ENCODE measurements at regions not wholly inside any gene's neighbourhood (a gene's known extent, or its start where the extent isn't known, plus 50 kb on each side); places are given as distances from the start of the nearest gene placed in this dataset.
"Not testable (repeated sequence)": the region's sequence is repeated elsewhere in the genome, so short reads cannot be mapped to it uniquely, and the experiment has no call there.

- no peak for DNase-seq
Measured at GRCh38 chr7:119643558-119643957, 629.4 kb upstream of the KCND2 start.

- no peak for DNase-seq
Measured at GRCh38 chr7:119647286-119647685, 625.7 kb upstream of the KCND2 start.

DNA sequence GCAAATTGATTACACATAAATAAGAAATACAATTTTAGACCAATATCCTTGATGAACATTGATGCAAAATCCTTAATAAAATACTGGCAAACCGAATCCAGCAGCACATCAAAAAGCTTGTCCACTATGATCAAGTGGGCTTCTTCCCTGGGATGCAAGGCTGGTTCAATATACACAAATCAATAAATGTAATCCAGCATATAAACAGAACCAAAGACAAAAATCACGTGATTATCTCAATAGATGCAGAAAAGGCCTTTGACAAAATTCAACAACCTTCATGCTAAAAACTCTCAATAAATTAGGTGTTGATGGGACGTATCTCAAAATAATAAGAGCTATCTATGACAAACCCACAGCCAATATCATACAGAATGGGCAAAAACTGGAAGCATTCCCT, 624.2 kb upstream of the KCND2 start:
- not testable (repeated sequence) for DNase-seq

DNA sequence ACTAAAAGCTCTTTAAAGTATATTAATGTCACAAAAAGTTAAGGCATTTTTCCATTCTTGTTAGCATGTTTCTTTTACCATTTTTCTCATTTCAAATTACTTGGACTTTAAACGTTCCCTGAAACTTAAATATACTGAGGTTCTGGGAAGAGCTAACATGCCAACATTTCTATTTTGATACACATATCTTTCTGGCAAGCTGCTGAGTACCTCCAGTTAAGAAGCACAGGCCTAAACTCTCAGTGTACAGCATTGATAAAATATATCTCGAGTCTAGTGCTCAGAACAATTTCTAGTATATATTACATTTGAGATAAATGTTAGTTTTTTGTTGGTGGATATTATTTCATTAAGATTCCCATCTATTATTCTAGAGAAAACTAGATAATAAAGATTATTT, 612.9 kb upstream of the KCND2 start:
- DNase-seq = no peak

GRCh38 chr7:119664601-119665000, 608.4 kb upstream of the KCND2 start:
- no peak for DNase-seq

DNA sequence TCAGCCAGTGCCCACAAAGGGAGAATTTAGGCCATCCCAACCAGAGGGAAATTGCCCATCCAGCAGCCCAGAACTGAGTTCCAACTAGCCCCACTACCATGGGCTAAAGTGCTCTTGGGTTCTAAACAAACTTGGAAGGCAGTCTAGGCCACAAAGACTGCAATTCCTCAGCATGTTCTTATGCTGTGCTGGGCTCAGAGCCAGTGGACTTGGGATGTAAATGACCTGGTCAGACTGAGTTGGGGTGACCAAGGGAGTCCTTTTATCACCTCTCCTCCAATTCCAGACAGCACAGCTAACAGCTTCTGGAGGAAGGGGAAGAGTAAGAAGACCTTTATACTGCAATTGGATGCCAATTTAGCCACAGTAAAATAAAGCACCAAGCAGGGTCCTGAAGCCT, 607.2 kb upstream of the KCND2 start:
- DNase-seq = no peak

GRCh38 chr7:119681336-119681735, 591.6 kb upstream of the KCND2 start:
- DNase-seq = no peak

DNA sequence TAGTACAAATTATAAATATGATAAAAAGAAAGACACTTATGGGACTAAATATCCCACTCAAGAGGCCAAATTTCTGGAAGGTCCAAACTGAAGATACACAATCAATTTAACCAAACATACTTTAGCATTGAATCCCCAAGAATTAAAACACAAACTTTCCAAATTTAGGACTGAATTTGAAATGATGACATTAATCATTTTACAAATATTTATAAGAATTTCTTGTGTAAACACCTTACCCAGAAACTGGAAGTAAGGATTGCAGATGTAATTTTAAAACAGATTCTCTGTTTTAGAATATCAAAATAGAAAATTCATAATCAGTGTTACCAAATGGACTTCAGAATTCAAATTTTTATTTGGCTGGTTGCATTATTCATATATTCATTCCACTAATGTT, 588.2 kb upstream of the KCND2 start:
- DNase-seq = no peak

DNA sequence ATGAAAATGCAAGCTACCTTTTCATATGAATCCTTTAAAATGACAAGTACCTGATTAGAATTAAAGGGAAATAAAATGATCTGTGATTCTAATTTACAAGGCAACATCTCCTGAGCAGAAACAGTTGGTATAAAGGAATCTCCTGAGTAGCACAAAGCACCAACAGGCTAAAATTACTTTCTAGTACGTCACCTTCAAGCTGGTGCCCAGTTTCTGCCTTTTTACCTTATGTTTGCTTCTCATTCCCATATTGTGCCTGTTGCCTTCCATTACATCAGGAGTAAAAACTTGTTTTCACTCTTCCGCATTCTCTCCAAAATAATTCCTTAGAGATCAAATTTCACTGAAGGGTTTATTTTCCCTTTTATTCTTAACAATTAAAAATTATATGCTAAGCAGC, 587.1 kb upstream of the KCND2 start:
- DNase-seq = no peak

DNA sequence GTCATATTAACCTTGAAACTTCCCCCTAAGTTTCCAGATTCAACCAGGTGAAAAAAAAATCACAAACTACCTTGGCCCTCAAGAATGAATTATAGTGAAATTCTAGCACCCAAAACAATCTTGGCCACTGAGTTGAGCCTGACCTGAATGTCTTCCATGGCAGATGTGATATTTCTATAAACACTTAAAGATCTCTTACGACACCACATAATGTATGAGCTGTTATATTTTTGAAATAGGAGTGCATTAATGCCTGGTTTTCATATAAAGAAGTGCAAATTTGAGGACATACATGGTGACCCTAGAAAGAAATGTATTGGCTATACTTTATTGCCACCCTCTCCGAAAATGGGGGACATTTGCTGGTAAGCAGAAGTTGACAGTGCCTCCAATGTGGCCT, 584.1 kb upstream of the KCND2 start:
- DNase-seq = no peak

GRCh38 chr7:119692541-119692940, 580.4 kb upstream of the KCND2 start:
- no peak for DNase-seq

GRCh38 chr7:119694506-119694905, 578.5 kb upstream of the KCND2 start:
- DNase-seq = no peak

GRCh38 chr7:119696336-119696735, 576.6 kb upstream of the KCND2 start:
- DNase-seq = no peak

DNA sequence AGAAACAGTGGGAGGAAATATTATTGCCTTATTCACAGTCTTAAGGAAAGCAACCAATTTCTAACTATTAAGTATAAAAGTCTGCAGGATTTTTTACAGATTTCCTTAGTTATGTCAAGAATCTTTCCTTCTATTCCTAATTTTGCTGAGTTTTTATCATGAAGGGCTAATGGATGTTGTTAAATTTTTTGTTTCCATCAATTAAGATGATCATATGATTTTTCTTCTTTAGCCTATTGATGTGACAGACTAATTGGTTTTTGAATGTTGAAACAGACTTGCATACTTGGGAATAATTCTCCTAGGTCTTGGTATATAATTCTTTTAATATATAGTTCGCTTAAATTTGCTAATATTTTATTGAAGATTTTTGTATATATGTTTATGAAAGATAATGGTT, 569.1 kb upstream of the KCND2 start:
- DNase-seq = no peak

DNA sequence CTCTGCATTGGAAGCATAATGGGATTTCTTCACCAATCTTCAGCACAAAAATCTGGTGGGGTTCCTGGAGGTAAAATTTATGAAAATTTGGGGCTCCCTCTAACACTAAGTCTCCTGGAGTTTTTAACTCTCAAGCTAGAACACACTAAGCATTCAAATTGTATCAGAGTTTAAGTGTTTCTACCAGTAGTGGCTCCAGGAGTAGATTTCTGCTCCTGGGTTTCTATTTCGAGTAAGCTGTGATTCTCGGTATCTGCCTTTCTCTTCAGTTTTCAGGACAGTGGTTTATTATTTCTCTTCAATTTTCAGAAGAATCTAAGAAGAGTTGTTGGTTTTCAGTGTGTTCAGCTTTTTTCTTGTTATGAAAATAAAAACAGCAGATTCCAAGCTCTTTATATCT, 566.4 kb upstream of the KCND2 start:
- DNase-seq = no peak

DNA sequence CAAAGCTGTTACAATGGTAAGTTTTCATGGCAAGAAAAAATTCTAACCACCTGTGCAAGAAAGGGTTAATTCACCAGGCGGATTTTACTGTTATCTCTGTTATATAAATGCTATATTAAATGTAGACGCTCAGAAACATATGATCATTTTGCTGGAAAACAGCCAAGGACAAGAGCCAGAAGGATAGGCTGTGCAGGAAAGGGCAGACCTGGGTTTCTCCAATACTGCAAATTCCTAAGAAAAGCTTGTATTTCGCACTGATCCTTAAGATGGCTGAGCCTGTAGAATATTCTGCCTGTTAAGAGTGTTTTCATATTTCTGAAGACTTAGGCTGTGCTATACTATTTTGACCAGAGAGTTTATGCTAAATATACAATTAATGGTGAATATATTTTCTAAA, 564.1 kb upstream of the KCND2 start:
- DNase-seq = no peak

GRCh38 chr7:119711104-119711503, 561.9 kb upstream of the KCND2 start:
- no peak for DNase-seq

DNA sequence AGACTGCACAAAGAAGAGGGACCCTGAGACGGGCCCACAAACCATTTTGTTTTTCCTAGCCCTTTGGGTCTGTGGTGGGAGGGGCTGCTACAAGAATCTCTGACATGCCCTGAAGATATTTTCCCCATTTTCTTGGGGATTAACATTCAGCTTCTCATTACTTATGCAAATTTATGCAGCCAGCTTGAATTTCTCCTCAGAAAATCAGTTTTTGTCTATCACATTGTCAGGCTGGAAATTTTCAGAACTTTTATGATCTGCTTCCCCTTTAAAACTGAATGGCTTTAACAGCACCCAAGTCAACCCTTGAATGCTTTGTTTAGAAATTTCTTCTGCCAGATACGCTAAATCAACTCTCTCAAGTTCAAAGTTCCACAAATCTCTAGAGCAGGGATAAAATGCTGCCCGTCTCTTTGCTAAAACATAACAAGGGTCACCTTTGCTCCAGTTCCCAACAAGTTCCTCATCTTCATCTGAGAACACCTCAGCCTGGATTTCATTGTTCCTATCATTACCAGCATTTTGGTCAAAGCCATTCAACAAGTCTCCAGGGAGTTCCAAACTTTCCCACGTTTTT, 560.0 kb upstream of the KCND2 start:
- DNase-seq = no peak

DNA sequence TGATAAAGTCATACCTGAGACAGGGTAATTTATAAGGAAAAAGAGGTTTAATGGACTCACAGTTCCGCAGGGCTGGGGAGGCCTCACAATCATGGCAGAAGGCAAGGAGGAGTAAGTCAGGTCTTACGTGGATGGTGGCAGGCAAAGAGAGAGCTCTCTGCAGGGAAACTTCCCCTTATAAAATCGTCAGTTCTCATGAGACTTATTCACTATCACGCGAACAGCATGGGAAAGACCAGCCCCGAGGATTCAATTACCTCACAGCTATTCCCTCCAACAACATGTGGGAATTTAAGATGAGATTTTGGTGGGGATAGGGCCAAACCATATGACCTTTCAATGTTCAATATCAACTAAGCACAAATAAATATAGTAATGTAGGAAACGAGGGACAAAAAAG, 559.4 kb upstream of the KCND2 start:
- no peak for DNase-seq

DNA sequence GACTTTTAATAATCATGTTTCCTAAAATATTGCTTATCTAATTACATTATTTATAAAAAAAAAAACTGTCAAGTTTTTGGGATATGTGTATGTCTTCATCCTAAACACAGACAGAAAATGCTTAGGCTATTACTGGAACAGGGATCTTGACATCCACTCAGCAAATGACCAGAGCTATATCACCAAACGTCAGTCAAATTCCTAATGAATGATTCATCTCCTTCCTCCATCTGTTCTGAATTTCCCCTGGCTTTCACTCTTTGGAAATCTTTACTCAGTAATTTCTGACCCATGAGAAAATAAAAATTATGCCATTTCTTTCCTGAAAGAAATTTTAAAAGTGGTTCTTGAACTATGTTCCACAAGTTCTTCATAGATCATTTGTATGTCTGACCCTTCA, 552.4 kb upstream of the KCND2 start:
- DNase-seq = no peak

- no peak for DNase-seq
Measured at GRCh38 chr7:119724041-119724792, 548.8 kb upstream of the KCND2 start.

GRCh38 chr7:119733127-119733879, 539.7 kb upstream of the KCND2 start:
- no peak for DNase-seq

DNA sequence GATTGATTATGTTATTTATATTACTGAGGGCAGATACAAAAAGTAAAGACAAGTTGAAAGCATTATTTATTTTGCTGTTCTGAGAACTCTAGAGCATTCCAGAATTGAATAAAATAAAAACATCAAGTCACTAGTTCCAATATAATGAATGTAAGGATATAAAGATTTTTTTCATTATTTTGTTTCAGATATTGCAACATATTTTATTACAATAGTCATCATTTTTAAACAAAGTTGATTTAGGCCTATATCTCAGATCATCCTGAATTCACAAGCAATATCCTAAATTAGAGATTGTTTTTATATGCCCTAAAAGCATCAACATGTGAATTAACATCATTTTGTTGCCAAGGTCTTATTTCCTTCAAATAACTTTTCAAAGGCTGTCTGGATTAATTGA, 535.6 kb upstream of the KCND2 start:
- DNase-seq = no peak

- not testable (repeated sequence) for DNase-seq
Measured at GRCh38 chr7:119745280-119745679, 527.7 kb upstream of the KCND2 start.
